Keratinocyte (primary cell): ENCODE measurements at regions not wholly inside any gene's neighbourhood (a gene's known extent, or its start where the extent isn't known, plus 50 kb on each side); places are given as distances from the start of the nearest gene placed in this dataset.

Source experiments
- CTCF ChIP-seq, 3 experiments: IDR thresholded peaks in 1 of 3; conservative IDR thresholded peaks in 1 of 3; optimal IDR thresholded peaks in 1 of 3; 2 replicates in 2 of 3; 3 replicates in 1 of 3; pipeline versions ENCODE3 to v1.5.1; 2011; ENCODE audit warnings: low read length in 3 of 3, mild to moderate bottlenecking in 3 of 3, moderate library complexity in 2 of 3, control low read depth in 1 of 3, inconsistent platforms in 1 of 3; ENCODE audit not compliant: insufficient read depth in 2 of 3; ENCODE audit errors: extremely low read depth in 1 of 3
- EZH2 ChIP-seq: IDR thresholded peaks from one replicate; pipeline ENCODE4 v1.6.1; 2012; ENCODE audit warnings: inconsistent platforms, mild to moderate bottlenecking, low read length, moderate library complexity

DNA sequence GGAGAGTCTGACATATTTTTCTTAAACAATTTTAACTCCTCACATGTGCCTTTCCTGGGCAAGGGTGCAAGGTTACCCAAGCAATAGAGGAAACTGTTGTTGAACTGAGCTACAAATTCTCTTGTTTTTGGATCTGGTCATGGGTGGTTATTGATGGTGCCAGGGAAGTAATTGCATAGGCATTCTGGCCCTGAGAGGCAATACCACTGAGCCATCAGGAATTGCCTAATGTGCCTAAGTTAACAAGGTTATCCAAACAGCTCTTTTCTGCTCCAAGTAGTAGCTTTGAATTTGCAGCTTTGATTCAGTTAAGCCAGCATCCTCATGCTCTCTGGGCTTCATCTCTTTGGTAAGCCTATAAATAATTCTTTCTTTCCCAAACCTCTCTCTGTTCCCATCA lies 266.0 kb upstream of the BTBD3 start:
- TF ChIP-seq CTCF (optimal IDR thresholded peaks at IDR 0.05 in 1 of 3, IDR thresholded peaks at IDR 0.05 in 1 of 3, conservative IDR thresholded peaks at IDR 0.05 in 1 of 3; ENCODE audit: extremely low read depth in 1 of 3, insufficient read depth in 2 of 3, low read length in 3 of 3) (no peak), EZH2 (no peak)
